ENCODE measurements at regions not wholly inside any gene's neighbourhood (a gene's known extent, or its start where the extent isn't known, plus 50 kb on each side); places are given as distances from the start of the nearest gene placed in this dataset.

DNA sequence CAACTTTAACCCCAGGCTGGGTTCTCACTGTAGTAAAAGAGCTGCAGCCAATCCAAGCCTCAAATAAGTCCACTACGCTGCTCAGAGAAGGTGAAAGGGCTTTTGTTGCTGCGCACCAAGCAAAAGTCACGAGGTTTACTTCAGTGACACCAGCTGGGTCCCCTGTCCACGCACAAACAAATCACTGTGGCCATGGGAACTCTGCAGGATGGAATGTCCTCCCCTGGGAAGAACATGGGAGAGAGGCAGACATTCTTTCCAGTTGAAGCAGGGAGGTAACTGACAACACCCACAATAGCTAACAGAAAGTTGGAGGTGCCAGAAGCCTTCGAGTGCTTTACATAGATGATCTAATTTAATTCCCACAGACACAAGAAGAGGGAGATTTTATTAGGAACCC is 181.9 kb downstream of the PMP22 start:
- DNase-seq: no peak
- no peaks in the 10 kb centered on the region for H3K27me3 ChIP-seq
- TF ChIP-seq, protein P1, sequence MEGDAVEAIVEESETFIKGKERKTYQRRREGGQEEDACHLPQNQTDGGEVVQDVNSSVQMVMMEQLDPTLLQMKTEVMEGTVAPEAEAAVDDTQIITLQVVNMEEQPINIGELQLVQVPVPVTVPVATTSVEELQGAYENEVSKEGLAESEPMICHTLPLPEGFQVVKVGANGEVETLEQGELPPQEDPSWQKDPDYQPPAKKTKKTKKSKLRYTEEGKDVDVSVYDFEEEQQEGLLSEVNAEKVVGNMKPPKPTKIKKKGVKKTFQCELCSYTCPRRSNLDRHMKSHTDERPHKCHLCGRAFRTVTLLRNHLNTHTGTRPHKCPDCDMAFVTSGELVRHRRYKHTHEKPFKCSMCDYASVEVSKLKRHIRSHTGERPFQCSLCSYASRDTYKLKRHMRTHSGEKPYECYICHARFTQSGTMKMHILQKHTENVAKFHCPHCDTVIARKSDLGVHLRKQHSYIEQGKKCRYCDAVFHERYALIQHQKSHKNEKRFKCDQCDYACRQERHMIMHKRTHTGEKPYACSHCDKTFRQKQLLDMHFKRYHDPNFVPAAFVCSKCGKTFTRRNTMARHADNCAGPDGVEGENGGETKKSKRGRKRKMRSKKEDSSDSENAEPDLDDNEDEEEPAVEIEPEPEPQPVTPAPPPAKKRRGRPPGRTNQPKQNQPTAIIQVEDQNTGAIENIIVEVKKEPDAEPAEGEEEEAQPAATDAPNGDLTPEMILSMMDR (IDR thresholded peaks at IDR 0.05): no peak
- no peak for TF ChIP-seq POLR2A (IDR thresholded peaks at IDR 0.05)
- H3K4me3 ChIP-seq: no peak overlapping the region
- H3K4me1 ChIP-seq: no peaks in the 10 kb centered on the region
- H3K9me3 ChIP-seq: no peaks in the 10 kb centered on the region
- H3K36me3 ChIP-seq: no peaks in the 10 kb centered on the region
- intact Hi-C loops (cut with DNase I; ENCODE audit: low total_unique reads): no loop called here
- no peak overlapping the region for H3K27ac ChIP-seq

DNA sequence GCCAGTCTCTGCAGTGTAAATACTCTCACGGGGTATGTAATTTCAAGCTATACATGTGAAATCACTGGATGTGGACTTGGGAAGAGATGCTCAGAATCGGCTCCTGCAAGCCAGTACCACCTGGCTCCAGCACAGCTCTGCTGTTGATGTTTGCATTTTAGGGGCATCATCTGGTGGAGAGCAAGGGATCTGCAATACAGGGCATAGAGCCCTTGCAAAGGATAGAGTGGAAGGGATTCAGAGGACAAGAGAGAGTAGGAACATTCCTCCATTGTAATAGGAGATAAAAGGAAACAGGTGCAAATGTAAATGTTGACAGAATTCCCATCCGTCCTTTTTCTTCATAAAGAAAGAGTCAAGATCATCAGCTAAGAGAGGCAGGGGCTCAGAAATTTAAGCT is 184.1 kb downstream of the PMP22 start:
- Histone ChIP-seq H3K4me1 (no peaks in the 10 kb centered on the region), H3K36me3 (no peaks in the 10 kb centered on the region), H3K27me3 (no peaks in the 10 kb centered on the region), H3K4me3 (no peak overlapping the region), H3K27ac (no peak overlapping the region), H3K9me3 (no peaks in the 10 kb centered on the region)
- intact Hi-C loops (cut with DNase I; ENCODE audit: low total_unique reads): no loop called here
- no peak for DNase-seq
- no peak for TF ChIP-seq POLR2A (IDR thresholded peaks at IDR 0.05)
- TF ChIP-seq, protein P1 (IDR thresholded peaks at IDR 0.05): no peak

DNA sequence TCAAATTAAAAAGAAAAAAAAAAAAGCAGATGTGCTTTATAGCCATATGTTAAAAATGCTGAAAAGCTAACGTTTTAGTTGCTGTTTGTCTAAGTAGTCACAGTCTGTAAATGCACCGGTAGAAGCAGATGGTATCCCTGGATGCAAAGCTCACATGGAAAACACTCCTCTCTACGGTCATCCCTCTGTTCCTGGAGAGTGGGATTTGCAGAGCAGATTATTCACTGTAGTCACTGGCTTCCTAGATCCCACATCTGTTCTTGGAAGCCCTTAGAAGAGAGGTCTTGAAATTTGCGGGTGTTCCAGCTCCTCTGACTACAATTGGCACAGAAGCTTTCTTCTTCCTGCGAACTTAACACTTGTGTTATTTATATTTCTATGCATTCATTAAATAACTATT is 186.6 kb downstream of the PMP22 start:
- TF ChIP-seq, protein P1 (IDR thresholded peaks at IDR 0.05): no peak
- no peak for TF ChIP-seq POLR2A (IDR thresholded peaks at IDR 0.05)
- intact Hi-C loops (cut with DNase I; ENCODE audit: low total_unique reads): no loop called here
- no peak overlapping the region for H3K4me3 ChIP-seq
- no peaks in the 10 kb centered on the region for H3K9me3 ChIP-seq
- no peaks in the 10 kb centered on the region for H3K36me3 ChIP-seq
- no peak overlapping the region for H3K27ac ChIP-seq
- no peak for DNase-seq
- no peaks in the 10 kb centered on the region for H3K4me1 ChIP-seq
- H3K27me3 ChIP-seq: no peaks in the 10 kb centered on the region

DNA sequence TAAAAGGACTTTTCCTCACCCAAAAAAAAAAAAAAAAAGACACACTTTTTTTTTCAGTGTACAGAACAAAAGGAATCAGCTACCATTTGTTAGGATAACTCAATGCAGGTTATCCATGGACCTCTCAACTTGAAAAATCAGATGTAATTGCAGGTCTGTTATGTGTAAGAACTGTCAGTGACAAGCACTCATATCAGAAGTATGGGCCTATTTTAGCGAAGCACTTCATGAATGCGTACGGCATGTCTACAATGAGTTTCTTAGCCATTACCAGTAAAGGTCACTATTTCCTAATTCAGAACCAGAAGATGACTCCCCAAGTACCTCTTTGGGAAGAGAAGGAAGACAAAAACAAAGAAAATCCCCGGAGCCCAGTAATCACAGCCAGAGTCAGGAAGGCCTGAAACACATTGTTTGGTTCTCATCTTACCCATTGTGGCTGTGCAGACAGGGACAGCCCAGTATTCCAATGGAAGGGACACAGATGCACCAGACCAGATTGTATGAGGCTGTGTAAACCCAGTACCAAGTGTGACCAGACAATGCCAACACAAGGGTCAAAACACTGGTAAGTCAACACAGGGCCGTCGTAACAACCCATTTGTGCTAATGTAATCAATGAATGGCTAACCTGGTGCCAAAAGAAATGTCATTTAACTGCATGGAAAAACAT is 188.0 kb downstream of the PMP22 start:
- H3K4me1 ChIP-seq: no peaks in the 10 kb centered on the region
- DNase-seq: no peak
- H3K36me3 ChIP-seq: no peaks in the 10 kb centered on the region
- TF ChIP-seq POLR2A (IDR thresholded peaks at IDR 0.05): no peak
- TF ChIP-seq, protein P1 (IDR thresholded peaks at IDR 0.05): no peak
- no peak overlapping the region for H3K4me3 ChIP-seq
- intact Hi-C loops (cut with DNase I; ENCODE audit: low total_unique reads): no loop called here
- H3K27me3 ChIP-seq: no peaks in the 10 kb centered on the region
- no peaks in the 10 kb centered on the region for H3K9me3 ChIP-seq
- H3K27ac ChIP-seq: no peak overlapping the region

DNA sequence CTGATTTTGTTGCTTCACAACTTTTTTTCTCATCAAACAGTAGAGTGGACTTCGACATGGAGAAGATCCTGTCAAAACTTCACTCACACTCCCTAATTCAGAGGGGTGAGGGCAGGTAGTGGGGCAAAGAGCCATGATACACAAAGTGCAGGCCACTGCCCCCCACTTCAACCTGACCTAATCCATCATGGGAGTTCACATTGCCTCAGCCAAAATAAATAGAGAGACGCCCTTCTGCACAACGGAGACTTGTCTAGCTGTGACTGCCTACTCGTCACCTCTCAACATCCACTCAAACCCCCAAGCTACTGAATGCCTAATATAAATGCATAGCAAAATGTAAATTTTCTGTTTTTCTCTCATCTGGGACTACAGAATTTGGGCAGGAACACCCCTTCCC is 213.2 kb downstream of the PMP22 start:
- Histone ChIP-seq H3K27me3 (no peaks in the 10 kb centered on the region), H3K4me3 (no peak overlapping the region), H3K4me1 (no peaks in the 10 kb centered on the region)

More for the DNA sequence above, 213.2 kb downstream of the PMP22 start:
- no peak for DNase-seq
- no peaks in the 10 kb centered on the region for H3K36me3 ChIP-seq
- no peak overlapping the region for H3K27ac ChIP-seq
- H3K9me3 ChIP-seq: no peaks in the 10 kb centered on the region
- intact Hi-C loops (cut with DNase I; ENCODE audit: low total_unique reads): no loop called here
- no peak for TF ChIP-seq POLR2A (IDR thresholded peaks at IDR 0.05)
- TF ChIP-seq, protein P1 (IDR thresholded peaks at IDR 0.05): no peak

Measured in uterus (tissue), 3 donors.